KOPT-K1 (cell line): ENCODE measurements at regions not wholly inside any gene's neighbourhood (a gene's known extent, or its start where the extent isn't known, plus 50 kb on each side); places are given as distances from the start of the nearest gene placed in this dataset.
"Not testable (repeated sequence)": the region's sequence is repeated elsewhere in the genome, so short reads cannot be mapped to it uniquely, and the experiment has no call there.

ENCODE experiments used
- H3K27ac ChIP-seq: fragments of 200-600 bp; sonication (generic); 2 replicates; pipeline ENCODE4 v1.5.1; 2016; ENCODE audit warnings: antibody characterized with exemption, mild to moderate bottlenecking, low read depth, low read length; ENCODE audit not compliant: poor library complexity, severe bottlenecking
- H3K36me3 ChIP-seq: fragments of 200-600 bp; sonication (generic); 2 replicates; pipeline ENCODE4 v1.5.1; 2017; ENCODE audit warnings: antibody characterized with exemption, mild to moderate bottlenecking, low read length, moderate library complexity; ENCODE audit not compliant: insufficient read depth
- H3K9me3 ChIP-seq: fragments of 200-600 bp; sonication (generic); 2 replicates; pipeline ENCODE4 v1.5.1; 2017; ENCODE audit warnings: antibody characterized with exemption, low read length, mild to moderate bottlenecking; ENCODE audit not compliant: insufficient read depth, poor library complexity, severe bottlenecking

DNA sequence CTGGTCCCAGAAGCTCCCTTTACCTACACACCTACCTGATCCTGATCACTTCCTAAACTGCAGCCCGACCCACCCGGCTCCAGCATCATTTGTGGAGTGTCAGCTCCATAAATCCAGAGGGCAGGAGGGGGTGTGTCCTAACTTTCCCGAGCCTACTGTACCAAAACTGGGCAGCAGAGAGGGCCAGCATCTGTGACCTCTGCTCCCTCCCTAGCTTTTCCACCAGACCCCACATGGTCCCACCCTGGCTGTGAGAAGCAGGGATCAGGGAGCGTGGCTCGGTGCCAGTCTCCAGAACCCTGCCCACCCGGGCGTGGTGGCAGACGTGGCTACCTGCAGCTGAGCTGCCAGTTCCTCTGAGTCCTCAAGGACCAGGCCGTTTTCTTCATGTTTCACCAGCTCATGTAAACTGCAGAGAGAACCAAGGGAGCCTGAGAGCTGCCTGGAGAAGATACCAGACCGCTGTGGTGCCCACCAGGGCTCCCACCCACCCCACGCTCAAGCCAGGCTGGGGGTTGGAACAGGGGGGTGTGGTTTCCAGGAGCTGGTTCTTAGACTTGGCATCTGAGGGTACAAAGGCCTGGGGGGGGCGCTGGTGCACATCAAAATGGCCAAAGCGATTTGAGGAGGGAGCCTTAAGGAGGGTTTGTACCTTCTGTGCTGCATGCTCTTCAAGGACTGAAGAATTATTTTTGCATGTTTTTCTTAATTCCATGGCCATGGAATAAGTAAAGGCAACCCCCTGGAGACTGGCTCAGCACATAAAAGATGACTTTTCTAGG lies 76.7 kb upstream of the DRD5 start:
- H3K27ac ChIP-seq: no peak overlapping the region
- H3K36me3 ChIP-seq: no peaks in the 10 kb centered on the region
- H3K9me3 ChIP-seq: peaks cover 2% of the 10 kb centered on the region

GRCh38 chr4:9707281-9707680 lies 74.2 kb upstream of the DRD5 start:
- H3K27ac ChIP-seq: peak overlapping the region; percentile 14
- H3K36me3 ChIP-seq, H3K9me3 ChIP-seq: not testable (repeated sequence)

DNA sequence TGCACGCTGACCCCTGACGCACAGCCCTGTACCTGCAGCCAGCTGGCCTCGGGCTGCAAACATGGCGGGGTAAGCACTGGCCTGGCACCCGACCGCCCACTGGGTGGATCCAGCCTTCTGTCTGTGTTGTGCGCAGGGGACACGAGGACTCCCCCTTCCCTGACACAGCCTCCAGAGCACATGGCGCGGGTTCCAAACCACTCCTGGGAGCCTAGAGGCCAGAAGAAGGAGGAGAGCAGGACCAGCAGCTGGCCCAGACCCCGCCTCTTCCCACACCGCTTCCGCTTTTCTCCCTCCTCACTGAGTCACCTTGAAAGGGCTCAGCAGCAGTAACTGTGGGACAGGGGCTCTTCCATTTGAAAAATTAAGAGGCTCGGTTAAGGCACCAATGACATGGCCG lies 73.5 kb upstream of the DRD5 start:
- H3K9me3 ChIP-seq: peaks cover 11% of the 10 kb centered on the region
- H3K27ac ChIP-seq, H3K36me3 ChIP-seq: not testable (repeated sequence)

GRCh38 chr4:9709724-9710123 lies 71.7 kb upstream of the DRD5 start:
- Histone ChIP-seq H3K27ac (no peak overlapping the region), H3K36me3 (no peaks in the 10 kb centered on the region), H3K9me3 (peaks cover 25% of the 10 kb centered on the region)

- H3K36me3 ChIP-seq: not testable (repeated sequence)
- peaks cover 18% of the 10 kb centered on the region for H3K9me3 ChIP-seq
- H3K27ac ChIP-seq: peak overlapping the region; percentile 8
These were observed 66.2 kb upstream of the DRD5 start for GRCh38 chr4:9715271-9715670.

GRCh38 chr4:9716093-9716492 lies 65.3 kb upstream of the DRD5 start:
- H3K27ac ChIP-seq: peak overlapping the region; percentile 8
- H3K36me3 ChIP-seq: no peaks in the 10 kb centered on the region
- H3K9me3 ChIP-seq: peaks cover 17% of the 10 kb centered on the region

- H3K9me3 ChIP-seq, H3K36me3 ChIP-seq, H3K27ac ChIP-seq: not testable (repeated sequence)
These were observed 63.0 kb upstream of the DRD5 start for GRCh38 chr4:9718246-9718939.

- H3K27ac ChIP-seq, H3K9me3 ChIP-seq, H3K36me3 ChIP-seq: not testable (repeated sequence)
These were observed 59.3 kb upstream of the DRD5 start for GRCh38 chr4:9722131-9722530.
